ENCODE measurements at regions not wholly inside any gene's neighbourhood (a gene's known extent, or its start where the extent isn't known, plus 50 kb on each side); places are given as distances from the start of the nearest gene placed in this dataset.

DNA sequence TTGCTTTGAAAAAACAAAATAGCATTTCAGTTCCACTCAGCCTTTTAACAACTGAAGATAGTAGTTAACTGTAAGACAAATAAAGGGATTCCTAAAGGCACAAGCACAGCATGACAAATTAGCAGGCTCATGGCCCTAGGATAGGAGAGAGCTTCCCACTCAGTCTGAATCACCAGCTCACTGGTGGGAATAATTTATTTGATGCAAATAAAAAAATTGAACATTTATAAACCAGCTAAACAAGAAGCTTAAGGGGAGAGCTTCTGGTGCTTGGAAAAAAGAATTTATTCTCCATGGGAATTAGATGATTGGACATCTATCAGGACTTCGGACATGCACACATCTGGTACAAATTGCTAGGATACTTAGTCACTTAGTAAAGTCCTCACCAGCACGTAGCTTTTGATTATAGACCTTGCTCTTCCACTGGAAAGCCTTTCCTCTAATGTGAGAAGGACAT lies 294.1 kb upstream of the TNC start:
- TF ChIP-seq SUZ12 (IDR thresholded peaks at IDR 0.05) (no peak), FOXM1 (IDR thresholded peaks at IDR 0.05; ENCODE audit: borderline replicate concordance) (no peak), BHLHE40 (IDR thresholded peaks at IDR 0.05; ENCODE audit: borderline replicate concordance) (no peak), FOXK2 (IDR thresholded peaks at IDR 0.05) (no peak), HDGF (IDR thresholded peaks at IDR 0.05; ENCODE audit: borderline replicate concordance) (no peak), ZNF384 (IDR thresholded peaks at IDR 0.05) (no peak), CTBP1 (IDR thresholded peaks at IDR 0.05; ENCODE audit: borderline replicate concordance) (no peak), TARDBP (IDR thresholded peaks at IDR 0.05) (no peak), L3MBTL2 (conservative IDR thresholded peaks at IDR 0.05) (no peak), FOXA1 (IDR thresholded peaks at IDR 0.05) (no peak), ELF4 (IDR thresholded peaks at IDR 0.05) (no peak), SP1 (IDR thresholded peaks at IDR 0.05) (no peak)

Measured in HEK293T (cell line).